ENCODE measurements at regions not wholly inside any gene's neighbourhood (a gene's known extent, or its start where the extent isn't known, plus 50 kb on each side); places are given as distances from the start of the nearest gene placed in this dataset.

DNA sequence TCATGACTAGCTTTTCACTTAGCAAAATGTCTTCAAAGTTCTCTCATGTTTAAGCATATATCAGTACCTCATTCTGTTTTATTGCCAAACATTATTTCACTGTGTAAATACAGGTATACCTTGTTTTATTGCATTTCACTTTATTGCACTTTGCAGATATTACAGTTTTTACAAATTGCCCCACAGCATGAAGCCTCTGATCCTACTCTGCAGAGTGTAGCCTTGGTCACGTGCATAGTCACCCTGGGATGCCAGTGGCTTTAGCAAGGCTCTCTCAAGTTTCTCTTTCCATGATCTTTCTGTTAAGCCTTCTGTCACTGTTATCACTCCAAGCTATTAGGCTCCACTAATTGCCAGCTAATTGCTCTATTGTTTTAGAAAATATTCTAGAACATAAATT lies 182.2 kb upstream of the GRIA1 start:
- H3K4me1 ChIP-seq, result no peaks in the 10 kb centered on the region
- 35% methylated on average over 1 of the region's 1 CpG for WGBS
- no peak overlapping the region for H3K27ac ChIP-seq
- H3K9me3 ChIP-seq, result no peaks in the 10 kb centered on the region
- no peak for DNase-seq (ENCODE audit: low spot score in 2 of 2)
- no peaks in the 10 kb centered on the region for H3K36me3 ChIP-seq
- H3K4me3 ChIP-seq, result no peak overlapping the region
- no peaks in the 10 kb centered on the region for H3K27me3 ChIP-seq
- no peak for TF ChIP-seq CTCF (IDR thresholded peaks at IDR 0.05)

DNA sequence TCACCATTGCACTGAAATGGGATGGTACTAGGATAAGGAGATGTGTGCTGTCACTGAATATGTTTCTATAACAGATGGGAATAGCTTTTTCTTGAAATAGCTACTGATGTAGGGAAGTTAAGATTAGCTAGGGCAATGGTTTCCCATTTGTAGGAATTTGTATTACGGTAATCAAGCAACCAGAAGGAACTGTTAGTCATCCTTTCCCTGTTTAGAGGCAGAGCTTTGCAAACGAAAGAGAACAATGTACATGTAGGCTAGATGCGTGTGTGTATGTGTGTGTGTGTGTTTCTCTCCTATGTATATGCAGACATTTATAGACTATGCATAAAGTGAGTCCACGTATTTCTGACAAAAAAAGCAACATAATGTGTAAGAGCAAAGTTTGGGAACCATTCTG lies 171.9 kb upstream of the GRIA1 start:
- TF ChIP-seq POLR2A (IDR thresholded peaks at IDR 0.05) (no peak), CTCF (IDR thresholded peaks at IDR 0.05) (no peak), POLR2AphosphoS5 (IDR thresholded peaks at IDR 0.05) (no peak), EP300 (IDR thresholded peaks at IDR 0.05) (no peak)
- no peak overlapping the region for H3K27ac ChIP-seq
- WGBS, result 76% methylated on average over 4 of the region's 4 CpGs
- no peaks in the 10 kb centered on the region for H3K36me3 ChIP-seq
- H3K9me3 ChIP-seq, result no peaks in the 10 kb centered on the region
- no peak overlapping the region for H3K4me3 ChIP-seq
- no peaks in the 10 kb centered on the region for H3K4me1 ChIP-seq
- no peaks in the 10 kb centered on the region for H3K27me3 ChIP-seq
- DNase-seq (ENCODE audit: low spot score in 2 of 2), result no peak

GRCh38 chr5:153321478-153321877 lies 169.0 kb upstream of the GRIA1 start:
- no peak overlapping the region for H3K4me3 ChIP-seq
- no peaks in the 10 kb centered on the region for H3K4me1 ChIP-seq
- no peaks in the 10 kb centered on the region for H3K9me3 ChIP-seq
- DNase-seq (ENCODE audit: low spot score in 2 of 2), result no peak
- no peak overlapping the region for H3K27ac ChIP-seq
- no peaks in the 10 kb centered on the region for H3K36me3 ChIP-seq
- no peaks in the 10 kb centered on the region for H3K27me3 ChIP-seq
- 84% methylated on average over 1 of the region's 1 CpG for WGBS
- no peak for TF ChIP-seq EP300 (IDR thresholded peaks at IDR 0.05)
- no peak for TF ChIP-seq POLR2AphosphoS5 (IDR thresholded peaks at IDR 0.05)
- TF ChIP-seq CTCF (IDR thresholded peaks at IDR 0.05), result no peak
- TF ChIP-seq POLR2A (IDR thresholded peaks at IDR 0.05), result no peak

DNA sequence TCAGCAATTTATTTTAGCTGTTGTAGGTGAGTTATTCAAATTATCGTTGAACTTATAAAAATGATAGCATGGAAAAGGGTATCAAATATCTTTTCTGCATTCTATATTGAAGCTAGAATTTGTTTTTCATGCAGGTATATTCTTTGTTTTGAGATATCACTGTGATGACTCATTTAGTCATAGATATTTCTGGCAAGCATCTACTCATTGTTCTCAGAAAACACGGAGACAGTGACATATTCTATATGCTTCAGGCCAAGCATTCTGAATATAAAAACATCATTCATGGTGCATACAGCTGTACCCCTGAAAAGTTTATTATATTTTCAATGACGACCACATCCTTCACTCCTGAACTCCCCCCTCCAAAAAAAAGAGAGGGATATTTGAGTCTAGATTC lies 150.3 kb upstream of the GRIA1 start:
- no peak for DNase-seq (ENCODE audit: low spot score in 2 of 2)
- Histone ChIP-seq H3K27ac (no peak overlapping the region), H3K27me3 (no peaks in the 10 kb centered on the region), H3K4me1 (no peaks in the 10 kb centered on the region), H3K36me3 (no peaks in the 10 kb centered on the region), H3K9me3 (no peaks in the 10 kb centered on the region), H3K4me3 (no peak overlapping the region)
- 62% methylated on average over 3 of the region's 3 CpGs for WGBS
- TF ChIP-seq POLR2AphosphoS5 (IDR thresholded peaks at IDR 0.05) (no peak), POLR2A (IDR thresholded peaks at IDR 0.05) (no peak), CTCF (IDR thresholded peaks at IDR 0.05) (no peak), EP300 (IDR thresholded peaks at IDR 0.05) (no peak)

DNA sequence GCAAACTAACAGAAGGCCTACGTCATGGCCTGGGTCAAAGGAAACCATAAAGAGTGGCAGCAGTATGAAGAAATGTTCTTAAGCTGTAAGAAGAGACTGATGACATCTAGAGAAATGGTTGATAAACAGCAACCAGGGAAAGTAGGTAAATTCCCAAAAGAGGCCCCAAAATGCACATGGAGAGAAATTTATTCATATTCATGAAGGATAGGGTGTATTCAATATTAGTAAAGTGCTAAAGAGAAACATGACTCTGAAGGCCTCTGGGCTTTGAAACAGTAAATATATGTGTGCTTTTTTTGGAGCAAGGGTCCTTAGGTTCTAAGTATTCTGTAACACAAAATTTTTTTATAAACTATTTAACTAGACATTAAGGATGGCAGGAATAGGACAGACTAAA lies 149.7 kb upstream of the GRIA1 start:
- Histone ChIP-seq H3K4me3 (no peak overlapping the region), H3K27ac (no peak overlapping the region), H3K4me1 (no peaks in the 10 kb centered on the region), H3K9me3 (no peaks in the 10 kb centered on the region), H3K36me3 (no peaks in the 10 kb centered on the region), H3K27me3 (no peaks in the 10 kb centered on the region)
- DNase-seq (ENCODE audit: low spot score in 2 of 2), result no peak
- no peak for TF ChIP-seq EP300 (IDR thresholded peaks at IDR 0.05)
- no peak for TF ChIP-seq POLR2AphosphoS5 (IDR thresholded peaks at IDR 0.05)
- no peak for TF ChIP-seq POLR2A (IDR thresholded peaks at IDR 0.05)
- no peak for TF ChIP-seq CTCF (IDR thresholded peaks at IDR 0.05)
- 89% methylated on average over 1 of the region's 1 CpG for WGBS
